ENCODE measurements at regions not wholly inside any gene's neighbourhood (a gene's known extent, or its start where the extent isn't known, plus 50 kb on each side); places are given as distances from the start of the nearest gene placed in this dataset.

GRCh38 chr1:68370101-68370915, 79.4 kb downstream of the RPE65 start:
- TF ChIP-seq SUZ12 (IDR thresholded peaks at IDR 0.05; ENCODE audit: extremely low read depth, insufficient read depth, insufficient read length) (no peak), ZNF274 (IDR thresholded peaks at IDR 0.05; ENCODE audit: low read depth, low read length) (no peak)

All from NT2/D1 (cell line).